ENCODE measurements at regions not wholly inside any gene's neighbourhood (a gene's known extent, or its start where the extent isn't known, plus 50 kb on each side); places are given as distances from the start of the nearest gene placed in this dataset.
"Not testable (repeated sequence)": the region's sequence is repeated elsewhere in the genome, so short reads cannot be mapped to it uniquely, and the experiment has no call there.

GRCh38 chr9:90981726-90982125, 180.1 kb downstream of the SYK start:
- DNase-seq: no peak

DNA sequence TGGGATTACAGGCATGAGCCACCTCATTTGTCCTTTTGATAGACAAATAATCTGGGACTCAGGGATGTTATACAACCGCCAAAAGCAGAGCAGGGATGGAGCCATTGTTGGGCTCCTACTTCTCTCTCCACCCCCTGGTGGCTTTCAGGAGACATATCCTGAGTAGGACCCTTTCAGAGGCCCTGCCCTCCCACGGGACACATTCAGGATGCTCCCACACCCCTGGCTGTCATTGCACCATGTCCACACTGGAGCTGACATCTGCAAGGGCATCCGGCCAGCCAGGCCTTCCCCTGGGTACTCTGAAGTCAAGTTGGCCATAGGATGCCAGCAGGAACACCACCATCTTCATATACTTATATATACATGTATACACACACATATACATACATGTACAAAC, 181.8 kb downstream of the SYK start:
- no peak for DNase-seq

- DNase-seq: no peak
Observed at GRCh38 chr9:90985631-90986030, 184.0 kb downstream of the SYK start.

GRCh38 chr9:90986161-90986560, 184.5 kb downstream of the SYK start:
- no peak for DNase-seq

DNA sequence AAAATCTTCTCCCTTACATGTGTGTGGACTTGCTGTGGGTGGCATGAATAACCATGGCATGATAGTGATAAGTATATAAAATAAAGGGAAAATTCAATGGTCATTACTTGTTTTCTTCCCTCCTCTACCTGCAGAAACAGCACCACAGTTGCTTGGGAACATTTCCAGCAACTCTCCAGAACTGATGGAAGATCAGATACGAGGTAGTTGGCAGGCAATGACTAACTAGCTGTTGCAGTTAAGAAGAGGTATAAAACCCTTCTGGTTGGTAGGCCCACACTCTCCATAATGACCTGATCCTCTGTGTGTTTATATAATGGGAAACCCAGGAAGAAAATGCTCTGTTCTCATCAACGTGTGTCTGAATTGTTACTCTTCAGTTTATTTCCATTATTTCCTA, 185.9 kb downstream of the SYK start:
- no peak for DNase-seq

- DNase-seq: no peak
Observed at GRCh38 chr9:90988318-90988717, 186.7 kb downstream of the SYK start.

DNA sequence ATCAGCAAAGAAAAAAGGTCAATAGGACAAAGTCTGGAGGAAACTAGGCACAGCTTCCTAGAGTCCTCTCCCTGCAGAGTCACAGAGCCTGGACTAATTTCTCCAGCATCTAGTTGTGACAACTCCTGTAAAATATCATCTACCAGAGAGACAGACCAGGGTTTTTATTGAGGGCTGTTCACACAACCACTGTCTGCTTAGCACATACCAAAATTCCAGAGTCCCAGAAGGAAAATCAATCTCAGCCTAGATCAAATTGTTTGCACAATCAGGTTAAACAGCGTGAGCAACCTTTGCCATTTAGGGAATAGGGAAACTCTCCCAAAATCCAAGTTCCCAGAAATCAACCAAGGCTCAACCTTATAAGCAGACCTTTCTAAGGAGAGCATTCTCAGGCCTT, 190.3 kb downstream of the SYK start:
- no peak for DNase-seq

DNA sequence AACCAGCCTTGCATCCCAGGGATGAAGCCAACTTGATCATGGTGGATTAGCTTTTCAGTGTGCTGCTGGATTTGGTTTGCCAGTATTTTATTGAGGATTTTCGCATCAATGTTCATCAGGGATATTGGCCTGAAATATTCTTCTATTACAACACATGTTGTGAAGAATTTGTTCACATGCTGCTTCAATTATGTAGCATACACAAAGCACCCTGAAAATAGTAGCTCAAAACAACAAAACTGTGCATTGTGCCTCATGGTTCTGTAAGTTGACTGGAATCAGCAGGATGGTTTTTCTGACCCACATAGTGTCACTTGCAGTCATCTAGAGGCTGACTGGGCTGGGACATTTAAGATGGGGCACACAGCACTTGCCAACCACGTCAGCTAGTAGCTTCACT, 193.9 kb downstream of the SYK start:
- DNase-seq: no peak

DNA sequence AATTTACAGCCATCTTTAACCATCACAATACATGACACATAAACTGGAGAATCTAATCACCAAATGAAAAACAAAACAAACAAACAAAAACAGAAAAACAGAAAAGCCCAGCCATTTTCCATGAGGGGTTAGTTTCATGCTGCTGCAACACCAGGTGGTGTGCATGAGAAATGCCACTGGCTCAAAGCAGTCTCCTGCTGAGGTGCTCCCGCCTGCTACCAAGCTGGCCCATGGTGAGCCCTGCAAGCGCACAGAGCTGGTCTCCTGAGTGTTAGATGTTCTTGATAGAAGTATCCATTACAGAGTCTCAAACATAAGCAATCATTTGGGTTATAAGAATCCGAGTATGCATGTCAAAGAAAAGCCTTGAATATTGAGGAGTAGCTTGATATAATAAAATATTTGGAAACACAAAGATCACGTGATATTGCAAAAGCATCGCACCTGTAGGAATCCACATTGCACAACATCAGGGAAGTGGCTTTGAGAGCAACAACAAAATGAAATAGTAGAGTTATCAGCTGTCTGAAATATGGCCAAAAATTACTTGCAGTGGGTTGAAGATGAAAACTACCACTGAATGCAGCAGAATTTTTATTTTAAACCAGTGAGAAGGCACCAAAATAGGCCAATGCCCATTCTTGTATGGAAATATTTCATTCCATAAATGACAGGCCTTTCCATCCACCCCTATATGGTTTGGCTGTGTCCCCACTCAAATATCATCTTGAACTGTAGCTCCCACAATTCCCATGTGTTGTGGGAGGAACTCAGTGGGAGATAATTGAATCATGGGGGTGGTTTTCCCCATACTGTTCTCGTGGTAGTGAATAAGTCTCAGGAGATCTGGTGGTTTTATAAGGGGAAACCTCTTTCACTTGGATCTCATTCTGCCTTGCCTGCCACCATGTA, 194.8 kb downstream of the SYK start:
- DNase-seq: no peak

- DNase-seq: no peak
Observed at GRCh38 chr9:90998573-90998972, 197.0 kb downstream of the SYK start.

- no peak for DNase-seq
Observed at GRCh38 chr9:90999425-91000397, 198.1 kb downstream of the SYK start.

DNA sequence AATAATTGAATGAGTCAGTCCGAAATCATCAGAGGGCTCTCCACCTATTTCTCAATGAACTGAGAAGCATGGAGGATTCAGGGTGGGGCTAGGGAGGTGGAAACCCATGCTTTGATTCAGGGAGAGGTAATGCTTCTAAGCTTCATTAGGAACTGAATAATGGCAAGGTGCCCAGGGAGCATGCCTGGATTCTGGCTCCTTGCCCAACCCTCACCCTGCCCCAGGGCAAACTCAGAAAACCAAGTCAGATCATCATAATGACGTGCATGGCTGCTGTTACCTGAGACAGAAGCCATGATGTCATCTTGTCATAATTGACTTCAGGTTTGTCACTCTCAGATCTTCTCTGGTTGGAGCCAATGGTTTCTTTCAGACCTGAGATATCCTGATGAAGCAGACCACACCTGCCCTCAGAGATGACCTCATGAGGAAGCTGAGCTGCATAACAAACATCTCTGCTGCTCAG, 199.6 kb downstream of the SYK start:
- no peak for DNase-seq

GRCh38 chr9:91004484-91004883, 202.9 kb downstream of the SYK start:
- DNase-seq: no peak

DNA sequence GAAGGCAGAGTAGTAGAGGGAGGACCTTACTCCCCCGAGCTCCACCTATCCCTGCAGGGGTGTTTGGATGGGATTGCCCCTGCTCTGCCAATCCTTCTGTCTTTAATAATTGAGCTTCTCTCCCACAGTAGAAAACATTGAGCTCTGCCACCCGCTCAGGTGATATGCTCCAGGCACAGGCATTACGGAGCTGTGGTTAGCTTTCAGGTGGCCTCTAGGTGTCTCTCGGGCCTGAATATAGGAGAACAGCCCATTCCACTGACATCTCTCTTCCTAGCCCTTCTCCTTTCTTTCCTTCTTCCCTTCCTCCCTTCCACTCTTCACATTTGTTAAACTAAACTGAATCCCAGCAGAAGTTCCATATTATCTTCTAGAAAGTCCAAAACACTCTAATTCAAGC, 203.4 kb downstream of the SYK start:
- DNase-seq: no peak

DNA sequence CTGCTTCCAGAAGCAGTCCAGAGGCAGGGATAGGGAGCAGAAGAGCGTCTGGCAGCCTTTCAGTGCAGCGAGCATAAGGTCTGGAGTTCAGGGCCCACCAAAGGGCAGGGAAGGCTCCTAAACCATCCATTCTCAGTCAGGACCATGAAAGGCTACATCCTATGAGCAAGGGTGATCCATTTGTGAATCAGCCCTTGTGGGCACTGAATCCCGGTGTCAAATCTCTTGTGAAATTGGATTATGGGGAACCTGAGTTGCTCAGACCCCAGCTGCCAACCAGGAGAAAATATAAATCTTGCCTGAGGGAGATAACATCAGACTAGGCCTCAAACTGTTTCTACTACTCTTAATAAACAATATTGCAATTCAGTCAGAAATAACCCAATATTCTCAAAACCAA, 204.4 kb downstream of the SYK start:
- no peak for DNase-seq

DNA sequence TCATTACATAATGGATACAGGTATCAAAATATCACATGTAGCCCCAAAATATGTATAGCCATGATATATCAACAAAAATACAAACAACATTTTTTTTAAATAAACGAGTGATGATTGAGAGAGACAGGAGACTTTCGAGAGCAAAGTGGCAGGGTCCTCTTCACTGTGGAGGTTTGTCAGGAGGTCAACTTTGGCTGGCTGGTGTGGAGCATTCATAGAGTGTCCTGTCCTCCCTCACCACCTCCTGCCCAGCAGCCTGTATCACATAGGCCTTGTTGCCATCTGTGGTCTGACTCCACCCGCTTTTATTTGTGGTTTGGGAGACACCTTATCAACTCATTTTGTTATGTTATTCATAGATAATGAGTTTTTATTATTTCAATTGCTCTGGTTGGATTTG, 206.9 kb downstream of the SYK start:
- no peak for DNase-seq

DNA sequence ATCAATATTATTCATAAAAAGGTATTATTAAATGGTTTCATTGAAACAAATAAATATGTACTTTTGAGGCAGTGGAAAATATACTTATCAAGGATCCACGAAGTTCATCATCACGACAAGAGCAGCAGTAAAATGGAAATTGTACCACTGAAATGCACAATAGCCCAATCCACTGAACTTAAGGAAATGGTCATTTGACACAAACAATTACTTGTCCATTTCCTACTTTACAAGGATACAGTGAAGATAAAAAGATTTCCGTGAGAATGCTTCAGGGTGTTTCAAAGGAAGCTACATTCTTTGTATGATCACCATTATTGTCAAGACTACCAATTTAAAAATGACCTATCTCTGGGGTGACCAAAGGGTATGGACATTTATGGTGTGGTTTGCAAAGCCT, 210.3 kb downstream of the SYK start:
- no peak for DNase-seq

DNA sequence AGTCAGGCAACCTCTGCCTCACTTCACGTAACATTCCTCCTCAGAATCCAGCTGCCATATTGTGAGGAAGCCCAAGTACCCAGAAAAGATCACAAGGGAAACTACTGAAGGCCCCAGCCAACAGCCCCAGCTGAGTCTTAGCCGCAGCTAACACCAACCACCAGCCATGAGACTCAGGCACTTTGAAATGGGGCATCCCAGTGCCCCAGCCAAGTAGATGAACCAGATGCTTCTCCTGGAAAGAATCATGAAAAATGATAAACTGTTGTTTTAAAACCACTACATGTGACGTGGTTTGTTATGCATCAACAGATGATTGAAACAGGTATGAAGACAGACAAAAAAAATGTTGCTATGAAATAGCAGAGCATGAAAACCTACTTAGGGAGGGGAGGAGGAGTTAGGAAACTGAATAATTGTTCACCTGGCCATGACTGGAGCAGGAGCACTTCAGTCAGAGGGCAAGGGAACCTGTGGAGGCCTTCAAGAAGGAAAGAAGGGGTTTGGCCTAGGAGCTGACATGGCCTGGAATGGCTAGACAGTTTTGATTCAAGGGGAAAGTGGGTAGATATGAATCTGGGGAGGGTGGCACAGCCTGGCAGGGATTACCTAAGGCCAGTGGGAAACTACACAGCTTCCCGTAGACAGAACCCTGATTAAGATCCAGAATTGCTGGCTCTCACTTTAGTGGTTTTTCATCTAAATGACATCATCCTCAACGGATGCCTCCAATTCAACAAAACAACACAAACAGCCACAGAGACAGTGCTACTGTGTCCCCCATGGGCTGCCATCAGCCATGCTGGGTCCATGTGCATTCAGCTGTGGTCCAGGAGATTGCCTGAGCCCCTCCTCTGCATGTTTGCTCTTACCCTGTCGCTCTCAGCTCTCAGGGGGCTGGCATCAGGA, 211.6 kb downstream of the SYK start:
- no peak for DNase-seq

DNA sequence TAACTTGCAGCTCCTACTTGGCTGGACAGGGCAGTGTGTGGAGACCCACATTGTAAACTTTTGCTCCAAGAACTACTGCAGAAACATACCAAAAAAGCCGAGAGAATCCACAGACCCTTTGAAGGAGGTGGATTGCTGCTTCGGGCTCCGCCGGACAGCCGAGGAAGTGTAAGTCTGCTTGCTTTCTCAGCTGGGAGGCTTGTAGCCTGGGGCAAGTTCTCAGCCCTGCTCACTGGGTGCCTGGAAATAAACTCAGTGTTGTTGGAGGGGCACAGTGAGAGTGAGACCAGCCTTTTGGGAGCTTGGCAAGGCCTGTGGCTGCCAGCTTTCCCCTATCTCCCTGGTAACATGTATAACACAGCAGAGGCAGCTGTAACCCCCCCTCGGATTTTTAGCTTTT, 215.6 kb downstream of the SYK start:
- no peak for DNase-seq

- not testable (repeated sequence) for DNase-seq
Observed at GRCh38 chr9:91019871-91020270, 218.3 kb downstream of the SYK start.

GRCh38 chr9:91021656-91022055, 220.0 kb downstream of the SYK start:
- DNase-seq: not testable (repeated sequence)

- DNase-seq: no peak
Observed at GRCh38 chr9:91023741-91024140, 222.1 kb downstream of the SYK start.

GRCh38 chr9:91024841-91025240, 223.2 kb downstream of the SYK start:
- no peak for DNase-seq

Measured in activated CD4-positive, alpha-beta T cell treated with anti-CD3 and anti-CD28 coated beads for 4 hours (primary cell).